H54 (cell line): ENCODE measurements at regions not wholly inside any gene's neighbourhood (a gene's known extent, or its start where the extent isn't known, plus 50 kb on each side); places are given as distances from the start of the nearest gene placed in this dataset.

Experiments
- DNase-seq: peaks from one replicate; pipeline ENCODE4 v3.0.0; 2011; ENCODE audit warnings: low spot score, mixed read lengths; ENCODE audit not compliant: insufficient read length
- FAIRE-seq: peaks from 3 replicates; lab custom pipeline; 2011; peaks lifted over from hg19 to GRCh38; lab: Jason Lieb, UNC
- POLR2A ChIP-seq: IDR thresholded peaks from 2 replicates; pipeline ENCODE4 v1.6.1; 2011; ENCODE audit warnings: low read depth, mild to moderate bottlenecking, low read length

GRCh38 chr16:62715701-62716100 is 679.5 kb upstream of the CDH8 start:
- TF ChIP-seq POLR2A = no peak
- no peak for FAIRE-seq
- DNase-seq = no peak

GRCh38 chr16:62712566-62712965 is 676.3 kb upstream of the CDH8 start:
- no peak for TF ChIP-seq POLR2A
- no peak for FAIRE-seq
- DNase-seq = no peak

- FAIRE-seq (no peak), DNase-seq (no peak)
- TF ChIP-seq POLR2A = no peak
Observed at GRCh38 chr16:62711797-62712196, 675.6 kb upstream of the CDH8 start.

- DNase-seq = no peak
- no peak for TF ChIP-seq POLR2A
- FAIRE-seq = no peak
Observed at GRCh38 chr16:62709794-62710193, 673.6 kb upstream of the CDH8 start.

GRCh38 chr16:62701426-62701825 is 665.2 kb upstream of the CDH8 start:
- FAIRE-seq (no peak), DNase-seq (no peak)
- TF ChIP-seq POLR2A = no peak

DNA sequence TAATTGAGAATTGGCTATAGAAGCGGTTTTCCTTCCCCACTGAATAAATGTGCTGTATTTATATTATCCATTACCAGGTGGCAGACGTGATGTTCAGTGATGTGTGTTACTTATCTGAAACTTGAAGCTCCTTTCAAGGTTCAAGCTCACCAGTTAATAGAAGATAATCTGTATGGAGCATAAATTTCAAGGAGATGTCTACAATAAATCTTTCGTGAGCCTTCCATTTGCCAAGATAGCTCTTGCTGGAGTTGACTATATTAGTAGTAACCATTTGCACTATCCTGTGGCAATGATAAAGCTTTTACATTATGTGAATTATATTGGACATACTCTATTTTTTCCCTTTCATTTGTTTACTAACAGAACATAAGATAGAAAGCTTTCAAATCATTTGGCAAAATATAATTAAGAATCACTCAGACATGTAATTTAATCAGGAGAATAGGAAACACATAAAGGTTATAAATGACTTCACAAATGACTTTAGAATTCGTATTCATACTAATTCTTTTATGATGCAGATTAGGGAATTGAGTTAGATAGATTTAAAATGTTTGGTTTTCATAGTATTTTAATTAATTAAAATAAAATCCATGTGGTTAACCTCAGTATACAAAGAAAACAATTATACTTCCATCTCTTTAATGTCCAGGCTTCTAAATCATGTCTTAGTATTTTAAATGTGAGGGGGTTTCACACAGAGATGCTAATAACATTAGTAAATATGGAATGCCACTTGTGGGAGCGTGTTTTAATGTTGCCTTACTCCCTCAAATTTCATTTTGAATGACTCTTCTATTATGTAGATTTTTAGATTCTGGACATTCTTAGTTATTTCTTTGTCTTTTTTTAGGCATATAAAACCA is 664.4 kb upstream of the CDH8 start:
- TF ChIP-seq POLR2A = no peak
- DNase-seq (no peak), FAIRE-seq (no peak)

- DNase-seq = no peak
- no peak for TF ChIP-seq POLR2A
- no peak for FAIRE-seq
Observed at GRCh38 chr16:62692685-62693084, 656.4 kb upstream of the CDH8 start.

DNA sequence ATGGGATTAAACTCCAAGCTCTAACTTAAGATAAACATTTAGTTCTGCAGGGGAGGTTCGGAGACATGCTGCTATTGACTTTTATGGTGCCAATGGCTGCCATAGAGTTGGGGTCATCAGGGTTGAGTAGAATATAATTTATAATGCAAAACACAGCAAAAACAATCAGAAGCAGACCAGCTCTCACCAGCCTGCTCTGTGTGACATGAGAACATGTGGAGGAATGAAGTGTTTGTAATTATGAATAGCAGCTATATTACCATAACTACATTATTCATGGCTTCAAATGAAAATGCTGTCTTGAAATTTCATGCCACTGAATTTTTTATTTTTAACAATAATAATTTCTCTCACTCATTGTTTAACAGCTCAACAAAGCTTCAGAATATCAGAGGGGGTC is 645.6 kb upstream of the CDH8 start:
- TF ChIP-seq POLR2A = no peak
- FAIRE-seq (no peak), DNase-seq (no peak)

DNA sequence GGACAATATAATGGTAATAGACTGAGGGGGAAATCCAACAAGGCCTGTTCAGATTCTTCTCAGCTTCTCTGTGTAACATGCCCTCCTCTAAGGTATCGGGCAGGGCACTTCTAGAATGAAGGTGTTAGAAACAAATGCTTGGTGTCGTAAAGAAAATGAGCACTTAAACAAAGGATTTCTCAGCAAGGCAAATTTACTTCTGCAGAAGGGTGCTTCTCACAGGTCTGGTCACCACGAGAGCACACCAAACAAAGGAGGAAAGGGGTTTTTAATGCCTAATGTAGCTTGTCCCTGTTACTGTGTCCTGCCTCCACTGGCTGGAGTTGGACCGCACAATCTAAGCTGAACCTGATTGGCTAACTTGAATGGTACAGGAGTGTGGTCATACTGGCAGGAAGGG is 642.6 kb upstream of the CDH8 start:
- TF ChIP-seq POLR2A = no peak
- DNase-seq (no peak), FAIRE-seq (no peak)

- DNase-seq (no peak), FAIRE-seq (no peak)
- TF ChIP-seq POLR2A = no peak
Observed at GRCh38 chr16:62676306-62676705, 640.1 kb upstream of the CDH8 start.

DNA sequence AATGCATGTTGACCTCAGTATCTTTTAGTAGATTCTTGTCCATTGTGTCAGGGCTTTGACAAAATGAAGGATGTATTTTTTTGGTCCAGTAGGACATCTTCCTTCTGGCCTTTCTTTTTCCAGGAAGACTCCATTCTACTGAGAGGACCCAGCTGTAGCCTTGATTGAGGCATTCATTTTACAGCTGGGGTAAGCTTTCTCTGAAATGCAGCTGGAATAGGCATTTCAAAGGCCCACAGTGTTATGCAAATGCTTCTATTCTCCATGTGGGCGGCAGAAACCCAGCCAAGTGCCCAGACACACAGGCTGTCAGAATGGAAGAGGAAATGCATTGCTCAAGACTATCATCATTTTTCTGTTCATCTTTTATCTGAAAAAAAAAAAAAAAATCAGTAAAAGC is 629.0 kb upstream of the CDH8 start:
- DNase-seq = no peak
- FAIRE-seq = no peak

GRCh38 chr16:62664566-62664965 is 628.3 kb upstream of the CDH8 start:
- DNase-seq = no peak
- no peak for FAIRE-seq
- no peak for TF ChIP-seq POLR2A

More for the DNA sequence above, 629.0 kb upstream of the CDH8 start:
- TF ChIP-seq POLR2A = no peak

- no peak for FAIRE-seq
- TF ChIP-seq POLR2A = no peak
- no peak for DNase-seq
Observed at GRCh38 chr16:62661435-62661834, 625.2 kb upstream of the CDH8 start.

DNA sequence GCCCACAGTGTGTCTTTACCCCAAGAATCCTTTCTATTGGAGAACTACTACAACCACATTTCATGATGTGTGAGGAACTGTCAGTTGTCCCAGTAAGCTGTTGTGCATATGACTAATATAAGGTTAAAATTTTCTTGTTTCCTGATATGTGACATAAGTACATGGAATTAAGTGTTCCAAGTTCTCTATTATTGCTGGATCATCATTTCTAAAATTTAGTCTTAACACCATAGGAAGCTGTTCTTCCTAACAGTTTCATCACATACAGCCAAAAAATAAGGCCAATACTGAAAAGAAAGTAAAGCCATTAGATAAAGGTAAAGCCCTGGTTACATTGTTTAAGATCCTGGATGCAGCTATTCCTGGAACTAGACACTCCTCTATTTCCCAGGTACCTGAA is 620.9 kb upstream of the CDH8 start:
- TF ChIP-seq POLR2A = no peak
- FAIRE-seq = no peak
- no peak for DNase-seq
